Keratinocyte (primary cell): ENCODE measurements at regions not wholly inside any gene's neighbourhood (a gene's known extent, or its start where the extent isn't known, plus 50 kb on each side); places are given as distances from the start of the nearest gene placed in this dataset.

Experiments used
- DNase-seq: peaks from one replicate; pipeline ENCODE4 v3.0.0-alpha.2; 2011; ENCODE audit warnings: low read depth, missing footprints, low spot score
- FAIRE-seq: peaks from 2 replicates; lab custom pipeline; 2011; peaks lifted over from hg19 to GRCh38; lab: Jason Lieb, UNC
- H2AFZ ChIP-seq: 2 replicates; pipeline ENCODE4 v1.6.0; 2012; ENCODE audit warnings: low read length, control low read depth, inconsistent platforms; ENCODE audit not compliant: control insufficient read depth
- H3K27ac ChIP-seq: 2 replicates; pipeline ENCODE4 v1.5.1; 2011; ENCODE audit warnings: low read length; ENCODE audit not compliant: control insufficient read depth, insufficient read depth
- H3K27me3 ChIP-seq: 3 replicates; pipeline ENCODE4 v1.6.0; 2011; ENCODE audit warnings: low read length; ENCODE audit not compliant: control insufficient read depth, insufficient read depth; ENCODE audit errors: extremely low read depth
- H3K36me3 ChIP-seq, 2 experiments: 2 replicates in 1 of 2; 3 replicates in 1 of 2; pipeline ENCODE4 v1.5.1; 2011; ENCODE audit warnings: low read length in 2 of 2, mild to moderate bottlenecking in 1 of 2; ENCODE audit not compliant: control insufficient read depth in 2 of 2, insufficient read depth in 2 of 2; ENCODE audit errors: extremely low read depth in 1 of 2
- H3K4me1 ChIP-seq: 3 replicates; pipeline ENCODE4 v1.5.1; 2011; ENCODE audit warnings: low read length; ENCODE audit not compliant: control insufficient read depth, insufficient read depth; ENCODE audit errors: extremely low read depth
- H3K4me2 ChIP-seq: 3 replicates; pipeline ENCODE4 v1.6.0; 2011; ENCODE audit warnings: low read depth, low read length; ENCODE audit not compliant: control insufficient read depth, insufficient read depth; ENCODE audit errors: extremely low read depth
- H3K4me3 ChIP-seq, 3 experiments: fragments of 200-600 bp in 1 of 3; sonication (generic) in 1 of 3; 2 replicates in 2 of 3; 3 replicates in 1 of 3; pipeline ENCODE4 v1.5.1; 2011 to 2016; ENCODE audit warnings: low read length in 3 of 3, mild to moderate bottlenecking in 3 of 3, control low read depth in 2 of 3, inconsistent platforms in 1 of 3, low read depth in 1 of 3, mixed read lengths in 1 of 3, mixed run types in 1 of 3, moderate library complexity in 1 of 3; ENCODE audit not compliant: control insufficient read depth in 2 of 3, insufficient read depth in 2 of 3; ENCODE audit errors: extremely low read depth in 1 of 3
- H3K79me2 ChIP-seq: 2 replicates; pipeline ENCODE4 v1.6.0; 2012; ENCODE audit warnings: low read length; ENCODE audit not compliant: control insufficient read depth, insufficient read depth
- H3K9ac ChIP-seq: 3 replicates; pipeline ENCODE4 v1.6.0; 2011; ENCODE audit warnings: low read length; ENCODE audit not compliant: control insufficient read depth, insufficient read depth; ENCODE audit errors: extremely low read depth
- H3K9me1 ChIP-seq: 3 replicates; pipeline ENCODE4 v1.6.0; 2011; ENCODE audit warnings: low read length; ENCODE audit not compliant: control insufficient read depth, insufficient read depth; ENCODE audit errors: extremely low read depth
- H3K9me3 ChIP-seq: 2 replicates; pipeline ENCODE4 v1.5.1; 2012; ENCODE audit warnings: low read depth, low read length; ENCODE audit not compliant: control insufficient read depth
- H4K20me1 ChIP-seq: 3 replicates; pipeline ENCODE4 v1.6.0; 2011; ENCODE audit warnings: low read length; ENCODE audit not compliant: control insufficient read depth, insufficient read depth; ENCODE audit errors: extremely low read depth
- CTCF ChIP-seq, 3 experiments: IDR thresholded peaks in 1 of 3; conservative IDR thresholded peaks in 1 of 3; optimal IDR thresholded peaks in 1 of 3; 2 replicates in 2 of 3; 3 replicates in 1 of 3; pipeline versions ENCODE3 to v1.5.1; 2011; ENCODE audit warnings: low read length in 3 of 3, mild to moderate bottlenecking in 3 of 3, moderate library complexity in 2 of 3, control low read depth in 1 of 3, inconsistent platforms in 1 of 3; ENCODE audit not compliant: insufficient read depth in 2 of 3; ENCODE audit errors: extremely low read depth in 1 of 3
- EZH2 ChIP-seq: IDR thresholded peaks from one replicate; pipeline ENCODE4 v1.6.1; 2012; ENCODE audit warnings: inconsistent platforms, mild to moderate bottlenecking, low read length, moderate library complexity
- dilution Hi-C: fragments of 300-500 bp; cut with MboI; formaldehyde crosslinking; loops from one replicate; pipeline ENCODE4 v1.7.0; 2020; ENCODE audit warnings: low sequenced_read_pairs; ENCODE audit not compliant: extremely low pct_ligation_motif_present

- H3K27me3 ChIP-seq = no peaks in the 10 kb centered on the region
- dilution Hi-C loops = no loop called here
- no peak for FAIRE-seq
- no peak for TF ChIP-seq EZH2
- DNase-seq = no peak
- no peak overlapping the region for H3K27ac ChIP-seq
- H3K36me3 ChIP-seq = no peaks in the 10 kb centered on the region
- no peak overlapping the region for H3K9ac ChIP-seq
- no peaks in the 10 kb centered on the region for H3K9me3 ChIP-seq
- H3K4me3 ChIP-seq = no peak overlapping the region
- no peaks in the 10 kb centered on the region for H3K4me1 ChIP-seq
- H3K4me2 ChIP-seq = no peak overlapping the region
- H3K9me1 ChIP-seq = no peaks in the 10 kb centered on the region
- H4K20me1 ChIP-seq = no peaks in the 10 kb centered on the region
- H2AFZ ChIP-seq = no peak overlapping the region
- H3K79me2 ChIP-seq = no peaks in the 10 kb centered on the region
Measured at GRCh38 chr6:129943637-129944271, 74.6 kb upstream of the L3MBTL3 start.

- Histone ChIP-seq H3K27me3 (no peaks in the 10 kb centered on the region), H3K9me1 (no peaks in the 10 kb centered on the region), H4K20me1 (no peaks in the 10 kb centered on the region), H3K36me3 (no peaks in the 10 kb centered on the region), H3K79me2 (no peaks in the 10 kb centered on the region), H3K27ac (no peak overlapping the region), H3K4me3 (no peak overlapping the region), H3K9me3 (no peaks in the 10 kb centered on the region), H3K4me2 (no peak overlapping the region), H3K4me1 (peaks cover 2% of the 10 kb centered on the region), H3K9ac (no peak overlapping the region), H2AFZ (no peak overlapping the region)
- FAIRE-seq = no peak
- TF ChIP-seq CTCF (optimal IDR thresholded peaks at IDR 0.05 in 1 of 3, IDR thresholded peaks at IDR 0.05 in 1 of 3, conservative IDR thresholded peaks at IDR 0.05 in 1 of 3; ENCODE audit: extremely low read depth in 1 of 3, insufficient read depth in 2 of 3, low read length in 3 of 3) (no peak), EZH2 (no peak)
- no peak for DNase-seq
- dilution Hi-C loops = no loop called here
Measured at GRCh38 chr6:129940454-129941195, 77.8 kb upstream of the L3MBTL3 start.
